PFSK-1 (cell line): ENCODE measurements at regions not wholly inside any gene's neighbourhood (a gene's known extent, or its start where the extent isn't known, plus 50 kb on each side); places are given as distances from the start of the nearest gene placed in this dataset.

Source experiments
- POLR2AphosphoS5 ChIP-seq: IDR thresholded peaks from 2 replicates; pipeline ENCODE4 v1.6.1; 2012; ENCODE audit warnings: low read depth, mild to moderate bottlenecking, control low read depth, low read length, moderate library complexity
- TAF1 ChIP-seq: IDR thresholded peaks from 2 replicates; pipeline ENCODE4 v1.6.1; 2012; ENCODE audit warnings: low read length, control low read depth, borderline replicate concordance; ENCODE audit not compliant: insufficient read depth
- TF ChIP-seq, protein P1 (sequence below), 2 experiments: IDR thresholded peaks; 2 replicates each; pipeline versions ENCODE4 v1.6.1 to v1.8.0; 2011 to 2012; ENCODE audit warnings: low read depth in 2 of 2, low read length in 2 of 2, control low read depth in 1 of 2, inconsistent platforms in 1 of 2, mild to moderate bottlenecking in 1 of 2, moderate library complexity in 1 of 2; ENCODE audit not compliant: insufficient read depth in 1 of 2

DNA sequence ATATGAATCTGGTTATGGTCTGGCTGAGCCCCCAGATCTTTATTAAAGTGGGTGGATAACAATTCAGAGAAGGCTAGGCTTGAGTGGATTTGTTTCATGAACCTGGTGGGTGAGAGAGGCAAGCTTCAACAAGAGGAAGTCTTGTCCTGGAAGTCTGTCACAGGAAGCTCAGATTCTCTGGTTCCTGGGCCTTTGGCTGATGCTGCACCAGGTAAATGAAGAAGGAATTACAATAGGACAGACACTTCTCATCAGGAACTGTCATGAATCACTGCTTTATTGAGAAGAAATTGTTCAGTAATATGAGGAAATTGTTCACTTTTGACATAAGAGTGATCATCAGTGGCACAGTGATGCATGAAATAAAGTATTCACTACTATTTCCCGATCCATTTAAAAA is 167.6 kb upstream of the ELL2 start:
- TF ChIP-seq TAF1 (no peak), POLR2AphosphoS5 (no peak)
- TF ChIP-seq, protein P1, sequence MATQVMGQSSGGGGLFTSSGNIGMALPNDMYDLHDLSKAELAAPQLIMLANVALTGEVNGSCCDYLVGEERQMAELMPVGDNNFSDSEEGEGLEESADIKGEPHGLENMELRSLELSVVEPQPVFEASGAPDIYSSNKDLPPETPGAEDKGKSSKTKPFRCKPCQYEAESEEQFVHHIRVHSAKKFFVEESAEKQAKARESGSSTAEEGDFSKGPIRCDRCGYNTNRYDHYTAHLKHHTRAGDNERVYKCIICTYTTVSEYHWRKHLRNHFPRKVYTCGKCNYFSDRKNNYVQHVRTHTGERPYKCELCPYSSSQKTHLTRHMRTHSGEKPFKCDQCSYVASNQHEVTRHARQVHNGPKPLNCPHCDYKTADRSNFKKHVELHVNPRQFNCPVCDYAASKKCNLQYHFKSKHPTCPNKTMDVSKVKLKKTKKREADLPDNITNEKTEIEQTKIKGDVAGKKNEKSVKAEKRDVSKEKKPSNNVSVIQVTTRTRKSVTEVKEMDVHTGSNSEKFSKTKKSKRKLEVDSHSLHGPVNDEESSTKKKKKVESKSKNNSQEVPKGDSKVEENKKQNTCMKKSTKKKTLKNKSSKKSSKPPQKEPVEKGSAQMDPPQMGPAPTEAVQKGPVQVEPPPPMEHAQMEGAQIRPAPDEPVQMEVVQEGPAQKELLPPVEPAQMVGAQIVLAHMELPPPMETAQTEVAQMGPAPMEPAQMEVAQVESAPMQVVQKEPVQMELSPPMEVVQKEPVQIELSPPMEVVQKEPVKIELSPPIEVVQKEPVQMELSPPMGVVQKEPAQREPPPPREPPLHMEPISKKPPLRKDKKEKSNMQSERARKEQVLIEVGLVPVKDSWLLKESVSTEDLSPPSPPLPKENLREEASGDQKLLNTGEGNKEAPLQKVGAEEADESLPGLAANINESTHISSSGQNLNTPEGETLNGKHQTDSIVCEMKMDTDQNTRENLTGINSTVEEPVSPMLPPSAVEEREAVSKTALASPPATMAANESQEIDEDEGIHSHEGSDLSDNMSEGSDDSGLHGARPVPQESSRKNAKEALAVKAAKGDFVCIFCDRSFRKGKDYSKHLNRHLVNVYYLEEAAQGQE (IDR thresholded peaks at IDR 0.05; ENCODE audit: insufficient read depth in 1 of 2, low read depth in 2 of 2, low read length in 2 of 2) = no peak
